Activated CD8-positive, alpha-beta memory T cell treated with anti-CD3 and anti-CD28 coated beads, Interleukin-2, amount 50 U/mL, for 48 hours (primary cell): ENCODE measurements at regions not wholly inside any gene's neighbourhood (a gene's known extent, or its start where the extent isn't known, plus 50 kb on each side); places are given as distances from the start of the nearest gene placed in this dataset.
A peak's percentile ranks its signal among the peaks of the same experiment; 100 is the strongest.
"Not testable (repeated sequence)": the region's sequence is repeated elsewhere in the genome, so short reads cannot be mapped to it uniquely, and the experiment has no call there.

Experiments
- DNase-seq: peaks from one replicate; pipeline ENCODE4 v3.0.0-alpha.2; 2020

GRCh38 chr9:67708109-67708508 is 150.6 kb upstream of the ANKRD20A1 start:
- not testable (repeated sequence) for DNase-seq

DNA sequence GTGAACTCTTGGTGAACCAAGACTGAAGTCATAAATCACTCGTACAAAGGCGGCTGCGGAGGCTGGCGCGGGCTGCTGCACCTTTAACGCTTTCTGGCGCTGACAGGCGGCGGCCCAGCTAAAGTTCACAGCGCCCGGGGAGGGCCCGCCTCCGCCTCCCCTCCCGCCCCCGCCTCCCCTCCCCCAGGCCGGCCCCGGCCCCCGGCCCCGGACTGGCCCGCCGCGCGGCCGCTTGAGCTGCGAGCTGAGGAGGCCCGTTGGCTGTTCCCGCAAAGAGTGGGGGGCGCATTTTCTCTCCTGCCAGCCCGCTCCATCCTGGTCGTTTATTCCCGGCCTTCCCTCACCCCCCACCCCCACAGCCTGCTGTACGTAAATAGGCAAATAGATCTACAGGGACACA is 147.3 kb upstream of the ANKRD20A1 start:
- DNase-seq = not testable (repeated sequence)

DNA sequence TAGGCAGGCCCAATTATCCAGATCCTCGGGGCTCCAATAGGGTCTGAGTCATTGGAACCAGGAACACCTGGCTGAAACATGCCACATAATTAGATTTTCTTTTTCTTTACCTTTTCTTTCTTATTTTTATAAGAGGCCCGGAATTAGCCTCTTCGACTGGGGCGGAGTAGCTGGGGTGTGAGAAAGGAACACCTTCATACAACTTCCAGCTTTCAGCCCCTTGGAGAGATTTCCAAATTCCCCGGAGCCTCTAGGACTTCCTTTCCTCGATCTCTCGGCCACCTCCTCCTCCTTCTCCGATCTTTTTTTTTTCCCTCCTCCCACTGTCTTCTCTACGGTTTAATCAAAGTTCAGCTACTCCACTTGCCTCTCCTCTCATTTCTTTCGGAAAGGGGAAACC is 146.8 kb upstream of the ANKRD20A1 start:
- DNase-seq = not testable (repeated sequence)

- not testable (repeated sequence) for DNase-seq
Observed at GRCh38 chr9:67712956-67713355, 145.8 kb upstream of the ANKRD20A1 start.

GRCh38 chr9:67717830-67718388 is 140.8 kb upstream of the ANKRD20A1 start:
- peak; percentile 68 for DNase-seq

GRCh38 chr9:67720491-67720890 is 138.2 kb upstream of the ANKRD20A1 start:
- peak; percentile 46 for DNase-seq

GRCh38 chr9:67722460-67723090 is 136.2 kb upstream of the ANKRD20A1 start:
- not testable (repeated sequence) for DNase-seq

- peak; percentile 62 for DNase-seq
Observed at GRCh38 chr9:67723185-67723584, 135.5 kb upstream of the ANKRD20A1 start.

GRCh38 chr9:67724885-67725284 is 133.8 kb upstream of the ANKRD20A1 start:
- peak; percentile 66 for DNase-seq

GRCh38 chr9:67726213-67726988 is 132.3 kb upstream of the ANKRD20A1 start:
- peak; percentile 61 for DNase-seq

- not testable (repeated sequence) for DNase-seq
Observed at GRCh38 chr9:67763133-67763532, 95.6 kb upstream of the ANKRD20A1 start.

GRCh38 chr9:67771807-67772206 is 86.9 kb upstream of the ANKRD20A1 start:
- not testable (repeated sequence) for DNase-seq

- not testable (repeated sequence) for DNase-seq
Observed at GRCh38 chr9:67800170-67800569, 58.6 kb upstream of the ANKRD20A1 start.
